OCI-M2 (cell line): ENCODE measurements at regions not wholly inside any gene's neighbourhood (a gene's known extent, or its start where the extent isn't known, plus 50 kb on each side); places are given as distances from the start of the nearest gene placed in this dataset.
"Not testable (repeated sequence)": the region's sequence is repeated elsewhere in the genome, so short reads cannot be mapped to it uniquely, and the experiment has no call there.

ENCODE experiments used
- DNase-seq: peaks from one replicate; lab custom pipeline; 2025; ENCODE audit not compliant: unreplicated experiment; lab: John Stamatoyannopoulos, UW

DNA sequence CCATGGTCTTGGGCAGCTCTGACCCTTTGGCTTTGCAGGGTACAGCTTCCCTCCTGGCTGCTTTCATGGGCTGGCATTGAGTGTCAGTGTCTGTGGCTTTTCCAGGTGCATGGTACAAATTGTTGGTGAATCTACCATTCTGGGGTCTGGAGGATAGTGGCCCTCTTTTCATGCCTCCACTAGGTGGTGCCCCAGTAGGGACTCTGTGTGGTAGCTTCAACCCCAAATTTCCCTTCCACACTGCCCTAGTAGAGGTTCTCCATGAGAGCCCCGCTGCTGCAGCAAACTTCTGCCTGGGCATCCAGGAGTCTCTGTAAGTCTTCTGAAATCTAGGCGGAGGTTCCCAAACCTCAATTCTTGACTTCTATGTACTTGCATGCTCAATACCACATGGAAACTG is 494.5 kb upstream of the LRRC7 start:
- no peak for DNase-seq

- no peak for DNase-seq
These were observed 491.1 kb upstream of the LRRC7 start for GRCh38 chr1:69076631-69077030.

- DNase-seq = no peak
These were observed 490.5 kb upstream of the LRRC7 start for GRCh38 chr1:69077198-69077597.

DNA sequence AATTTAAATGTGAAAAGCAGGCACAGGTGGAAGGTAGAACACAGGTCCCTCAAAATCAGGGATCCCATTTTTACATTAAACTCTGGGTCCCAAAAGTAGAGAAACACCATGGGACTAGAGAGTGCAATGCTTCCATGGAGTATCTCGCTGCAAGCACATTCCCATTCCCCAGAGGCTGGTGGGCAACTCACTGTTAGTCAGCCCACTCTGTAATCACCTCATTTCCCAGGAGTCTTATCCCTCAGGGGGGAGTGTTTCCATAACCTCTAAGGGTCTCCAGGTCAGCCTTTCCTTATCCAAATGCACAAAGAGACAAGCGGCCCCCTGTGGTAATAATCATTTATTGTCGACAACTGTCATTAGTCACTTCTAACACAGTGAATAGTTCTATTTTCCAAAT is 490.1 kb upstream of the LRRC7 start:
- DNase-seq = no peak

- DNase-seq = no peak
These were observed 486.1 kb upstream of the LRRC7 start for GRCh38 chr1:69081668-69082067.

GRCh38 chr1:69082312-69082711 is 485.4 kb upstream of the LRRC7 start:
- DNase-seq = no peak

DNA sequence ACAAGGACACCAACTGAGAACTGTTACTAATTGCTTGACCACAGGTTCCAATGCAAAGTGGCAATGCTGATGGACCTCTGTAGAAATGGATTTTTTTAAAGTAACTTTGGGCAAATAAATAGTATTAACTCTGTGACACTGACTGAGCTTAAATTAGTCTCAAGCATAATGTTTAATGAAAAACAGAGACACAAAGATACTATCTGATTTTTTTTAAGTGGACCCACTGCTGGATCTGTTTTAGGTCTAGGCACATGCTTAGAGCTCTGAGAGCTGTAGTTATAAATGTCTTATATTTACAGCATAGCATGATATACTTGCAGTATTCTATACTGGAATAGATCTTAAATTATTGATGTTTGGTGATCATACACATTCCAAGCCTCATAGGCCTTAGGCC is 481.6 kb upstream of the LRRC7 start:
- DNase-seq = no peak

- DNase-seq = no peak
These were observed 479.2 kb upstream of the LRRC7 start for GRCh38 chr1:69088571-69088970.

GRCh38 chr1:69090170-69090569 is 477.6 kb upstream of the LRRC7 start:
- no peak for DNase-seq

DNA sequence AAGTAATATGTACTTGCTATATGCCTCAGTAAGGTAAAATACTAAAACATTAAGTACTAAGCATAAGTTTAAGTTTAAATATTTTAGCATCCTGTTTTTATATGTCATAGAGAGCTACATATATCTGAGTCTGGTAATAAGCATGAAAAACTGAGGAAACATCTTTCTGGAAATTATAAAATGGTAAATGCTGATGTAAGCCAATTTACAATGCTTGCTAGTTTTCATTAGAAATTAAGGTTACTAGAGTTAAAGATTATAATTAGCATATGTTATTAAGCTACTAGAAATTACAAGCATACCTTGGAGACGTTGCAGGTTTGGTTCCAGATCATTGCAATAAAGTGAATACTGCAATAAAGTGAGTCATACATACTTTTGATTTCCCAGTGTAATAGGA is 477.0 kb upstream of the LRRC7 start:
- DNase-seq = no peak

DNA sequence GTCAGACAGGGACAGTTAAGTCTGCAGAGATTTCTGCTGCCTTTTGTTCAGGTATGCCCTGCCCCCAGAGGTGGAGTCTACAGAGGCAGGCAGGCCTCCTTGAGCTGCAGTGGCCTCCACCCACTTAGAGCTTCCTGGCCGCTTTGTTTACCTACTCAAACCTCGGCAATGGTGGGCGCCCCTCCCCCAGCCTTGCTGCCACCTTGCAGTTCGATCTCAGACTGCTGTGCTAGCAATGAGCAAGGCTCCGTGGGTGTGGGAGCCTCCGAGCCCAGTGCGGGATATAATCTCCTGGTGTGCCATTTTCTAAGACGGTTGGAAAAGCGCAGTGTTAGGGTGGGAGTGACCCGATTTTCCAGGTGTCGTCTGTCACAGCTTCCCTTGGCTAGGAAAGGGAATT is 465.7 kb upstream of the LRRC7 start:
- DNase-seq = not testable (repeated sequence)

GRCh38 chr1:69103213-69103612 is 464.5 kb upstream of the LRRC7 start:
- DNase-seq = no peak

GRCh38 chr1:69103705-69104385 is 463.9 kb upstream of the LRRC7 start:
- no peak for DNase-seq

DNA sequence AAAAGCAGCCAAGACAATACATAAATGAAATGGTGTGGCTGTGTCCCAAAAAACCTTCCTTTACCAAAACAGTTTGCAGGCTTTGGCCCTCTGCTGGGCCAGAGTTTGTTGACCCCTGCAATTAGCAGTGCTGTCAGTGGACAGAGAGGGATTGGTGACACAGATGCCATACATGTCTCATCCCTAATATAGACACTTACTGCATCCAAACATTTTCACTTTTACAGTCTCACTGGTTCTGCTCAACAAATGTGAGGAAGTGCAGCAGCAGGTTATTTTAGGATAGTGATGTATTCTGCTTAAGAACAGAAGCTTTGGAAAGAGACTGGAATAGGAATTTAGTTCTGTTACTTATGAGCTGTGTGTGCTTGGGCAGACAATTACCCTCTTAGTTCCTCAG is 462.8 kb upstream of the LRRC7 start:
- no peak for DNase-seq

DNA sequence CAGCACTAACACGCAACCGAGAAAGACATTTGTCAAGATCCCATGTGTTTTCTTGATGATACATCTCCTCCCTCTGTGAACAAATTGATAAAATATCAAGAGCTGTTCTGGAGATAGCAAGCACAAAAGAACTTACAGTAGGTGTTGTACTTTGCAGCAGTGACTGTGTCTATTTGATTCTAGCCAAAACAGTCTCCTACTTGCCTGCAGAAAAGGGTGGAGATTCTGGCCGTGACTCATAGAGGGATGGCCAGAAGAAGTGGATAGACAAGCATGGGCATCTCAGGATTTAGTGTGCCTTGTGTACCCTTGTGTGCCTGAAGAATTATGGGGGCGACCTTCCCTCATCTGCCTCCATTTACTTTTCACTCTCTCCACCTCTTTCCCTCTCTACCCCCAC is 458.4 kb upstream of the LRRC7 start:
- no peak for DNase-seq

DNA sequence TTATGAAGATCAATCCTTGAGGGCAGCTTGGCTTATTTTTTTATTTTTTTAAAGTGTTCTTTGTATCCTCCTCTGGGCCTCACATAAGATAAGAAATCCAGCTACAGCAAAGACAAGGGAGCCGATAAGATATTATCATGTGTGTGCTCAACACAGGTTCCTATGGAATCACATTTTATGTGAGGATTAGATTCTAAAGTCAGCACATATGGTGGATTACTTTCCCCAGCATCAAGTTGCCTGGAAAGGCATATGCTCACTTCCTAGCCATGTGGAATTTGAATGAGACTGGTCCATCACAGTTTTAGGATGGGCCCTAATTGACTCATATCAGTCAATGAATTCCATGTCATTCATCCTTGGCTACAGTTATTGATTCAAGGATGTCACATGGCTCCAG is 456.9 kb upstream of the LRRC7 start:
- no peak for DNase-seq

GRCh38 chr1:69120126-69120741 is 447.5 kb upstream of the LRRC7 start:
- DNase-seq = not testable (repeated sequence)

DNA sequence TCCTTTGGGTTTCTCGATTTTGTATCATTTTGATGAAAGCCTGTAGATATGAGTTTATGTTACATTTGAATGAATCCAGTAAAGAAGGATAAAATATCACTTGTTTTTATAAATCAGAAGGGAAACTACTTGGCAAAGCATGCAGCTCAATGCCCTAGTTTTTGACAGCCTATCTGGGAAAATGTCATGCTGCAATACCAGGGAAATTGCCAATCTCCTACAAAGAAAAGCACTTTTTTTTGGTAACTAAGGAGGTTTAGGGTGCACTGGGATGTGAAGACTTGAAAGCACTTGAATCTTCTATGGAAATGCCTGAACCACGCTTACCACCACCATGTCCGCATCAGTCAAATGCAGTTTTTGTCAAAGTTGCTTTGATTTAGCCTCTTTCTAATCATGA is 446.9 kb upstream of the LRRC7 start:
- no peak for DNase-seq

GRCh38 chr1:69121723-69122122 is 446.0 kb upstream of the LRRC7 start:
- DNase-seq = no peak

DNA sequence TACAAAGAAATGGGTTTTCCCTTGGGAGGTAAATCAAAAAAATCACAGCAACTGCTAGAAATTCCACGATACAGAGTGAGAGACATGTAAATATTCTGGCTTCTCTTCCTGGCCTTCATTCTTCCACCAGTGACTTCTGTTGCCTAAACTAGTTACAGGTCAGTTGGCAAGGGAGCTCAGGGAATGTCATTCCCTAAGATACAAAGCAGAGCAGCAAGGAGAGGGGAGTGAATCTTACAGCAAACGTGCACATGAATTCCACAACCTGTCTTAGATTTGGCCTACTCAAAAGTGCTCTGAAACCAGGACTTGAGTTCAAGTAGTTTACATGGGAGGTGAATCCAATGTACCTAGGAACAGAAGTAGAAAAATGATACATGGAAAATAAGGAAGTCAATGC is 445.3 kb upstream of the LRRC7 start:
- DNase-seq = no peak

- no peak for DNase-seq
These were observed 444.2 kb upstream of the LRRC7 start for GRCh38 chr1:69123486-69123885.

GRCh38 chr1:69126796-69127195 is 440.9 kb upstream of the LRRC7 start:
- DNase-seq = no peak

DNA sequence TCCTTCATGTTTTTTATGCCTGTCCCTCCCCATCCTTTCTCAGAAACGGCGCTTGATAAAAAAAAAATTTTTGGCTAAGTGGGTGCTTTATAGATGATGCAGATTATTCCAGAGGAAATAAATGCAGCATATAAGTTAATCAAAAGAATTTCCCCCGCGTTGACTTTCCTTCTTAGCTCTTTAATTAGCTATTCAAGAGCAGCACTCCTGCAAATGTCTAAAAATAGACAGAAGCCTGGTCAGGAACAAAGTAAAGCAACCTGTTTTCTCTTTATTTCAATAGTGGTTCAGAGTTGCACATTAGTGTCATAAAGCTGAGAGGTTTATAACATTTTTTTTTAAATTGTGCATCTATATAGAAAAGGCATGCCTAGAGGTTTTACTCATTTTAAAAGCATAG is 439.5 kb upstream of the LRRC7 start:
- no peak for DNase-seq
